IMR-90 (cell line): ENCODE measurements at regions not wholly inside any gene's neighbourhood (a gene's known extent, or its start where the extent isn't known, plus 50 kb on each side); places are given as distances from the start of the nearest gene placed in this dataset.

ENCODE experiments used
- ATAC-seq: fragments of 200-7000 bp; cut with Tn5 transposase; 2 replicates; pipeline ENCODE4 v1.9.1; 2020; ENCODE audit warnings: low read depth, mild to moderate bottlenecking, moderate library complexity
- BruUV-seq: library from RNA; stranded (reverse); fragments of 400-500 nt; replicated peaks from 2 replicates; lab custom pipeline; 2021; lab: Mats Ljungman, UMichigan
- CTCF ChIA-PET: fragments of 300-600 bp; formaldehyde crosslinking; extraction: SDS; loops from one replicate; lab custom pipeline; 2021; ENCODE audit warnings: antibody characterized with exemption; lab: Yijun Ruan, JAX
- POLR2A ChIA-PET: fragments of 300-600 bp; sonication (Branson Sonifier 250); formaldehyde crosslinking; loops from one replicate; lab custom pipeline; 2022; ENCODE audit warnings: antibody characterized with exemption; ENCODE audit not compliant: unreplicated experiment; lab: Charles Lee
- DNase-seq: peaks from one replicate; pipeline ENCODE4 v3.0.0; 2013
- H2AFZ ChIP-seq: replicated peaks from 2 replicates; pipeline ENCODE3; 2013; ENCODE audit warnings: low read length, mild to moderate bottlenecking; ENCODE audit not compliant: poor library complexity
- H2AK5ac ChIP-seq: 2 replicates; pipeline ENCODE4 v1.6.1; 2013; ENCODE audit warnings: low read depth, low read length, inconsistent platforms
- H2AK9ac ChIP-seq: replicated peaks from 2 replicates; pipeline ENCODE3; 2013; ENCODE audit warnings: mild to moderate bottlenecking, low read depth, low read length, moderate library complexity; ENCODE audit not compliant: poor library complexity
- H2BK120ac ChIP-seq: 2 replicates; pipeline ENCODE4 v1.6.1; 2013; ENCODE audit warnings: low read depth, low read length, inconsistent platforms
- H2BK15ac ChIP-seq: 3 replicates; pipeline ENCODE4 v1.6.1; 2013; ENCODE audit warnings: low read depth, low read length, inconsistent platforms
- H2BK20ac ChIP-seq: 2 replicates; pipeline ENCODE4 v1.6.1; 2013; ENCODE audit warnings: low read depth, mild to moderate bottlenecking, inconsistent platforms, low read length, moderate library complexity
- H2BK5ac ChIP-seq: 2 replicates; pipeline ENCODE4 v1.6.1; 2013; ENCODE audit warnings: mild to moderate bottlenecking, low read depth, low read length, inconsistent platforms; ENCODE audit not compliant: poor library complexity, severe bottlenecking
- H3K14ac ChIP-seq: replicated peaks from 2 replicates; pipeline ENCODE4 v1.6.1; 2013; ENCODE audit warnings: low read depth, low read length, inconsistent platforms
- H3K18ac ChIP-seq: 2 replicates; pipeline ENCODE4 v1.6.1; 2013; ENCODE audit warnings: low read depth, low read length, control low read depth
- H3K23ac ChIP-seq: 2 replicates; pipeline ENCODE4 v1.6.1; 2013; ENCODE audit warnings: low read depth, low read length, inconsistent platforms
- H3K27ac ChIP-seq: 2 replicates; pipeline ENCODE4 v1.5.1; 2013; ENCODE audit warnings: mild to moderate bottlenecking, control low read depth, low read length; ENCODE audit not compliant: insufficient read depth
- H3K27me3 ChIP-seq: 2 replicates; pipeline ENCODE4 v1.6.1; 2013; ENCODE audit warnings: low read length; ENCODE audit not compliant: control insufficient read depth, insufficient read depth
- H3K36me3 ChIP-seq: 2 replicates; pipeline ENCODE4 v1.6.1; 2013; ENCODE audit warnings: low read length, mixed read lengths; ENCODE audit not compliant: control insufficient read depth, insufficient read depth
- H3K4ac ChIP-seq: 2 replicates; pipeline ENCODE4 v1.6.1; 2013; ENCODE audit warnings: low read depth, low read length, inconsistent platforms
- H3K4me1 ChIP-seq: 2 replicates; pipeline ENCODE4 v1.6.1; 2013; ENCODE audit warnings: low read length, mixed read lengths; ENCODE audit not compliant: control insufficient read depth, insufficient read depth
- H3K4me2 ChIP-seq: 2 replicates; pipeline ENCODE4 v1.6.1; 2013; ENCODE audit warnings: low read depth, mild to moderate bottlenecking, control low read depth, low read length, moderate library complexity
- H3K4me3 ChIP-seq: 2 replicates; pipeline ENCODE4 v1.5.1; 2013; ENCODE audit warnings: low read depth, mild to moderate bottlenecking, control low read depth, low read length, moderate library complexity; ENCODE audit not compliant: insufficient read depth
- H3K56ac ChIP-seq: 2 replicates; pipeline ENCODE4 v1.6.1; 2013; ENCODE audit warnings: low read length, inconsistent platforms; ENCODE audit not compliant: insufficient read depth; ENCODE audit errors: extremely low read depth
- H3K79me1 ChIP-seq, 2 experiments: 2 replicates each; pipeline ENCODE4 v1.6.1; 2013; ENCODE audit warnings: low read length in 2 of 2, inconsistent platforms in 1 of 2, low read depth in 1 of 2
- H3K9ac ChIP-seq: 2 replicates; pipeline ENCODE4 v1.6.1; 2013; ENCODE audit warnings: low read depth, low read length, control low read depth
- H3K9me1 ChIP-seq: 2 replicates; pipeline ENCODE4 v1.6.1; 2013; ENCODE audit warnings: low read length, inconsistent platforms; ENCODE audit not compliant: insufficient read depth
- H3K9me3 ChIP-seq: 2 replicates; pipeline ENCODE4 v1.6.1; 2013; ENCODE audit warnings: low read length; ENCODE audit not compliant: control insufficient read depth, insufficient read depth
- H4K20me1 ChIP-seq: 2 replicates; pipeline ENCODE4 v1.6.1; 2013; ENCODE audit warnings: low read length, inconsistent platforms; ENCODE audit not compliant: insufficient read depth
- H4K5ac ChIP-seq: 2 replicates; pipeline ENCODE4 v1.6.1; 2013; ENCODE audit warnings: mild to moderate bottlenecking, low read depth, low read length, control low read depth
- H4K8ac ChIP-seq, 2 experiments: 2 replicates each; pipeline ENCODE4 v1.6.1; 2013; ENCODE audit warnings: low read depth in 2 of 2, low read length in 2 of 2, control low read depth in 1 of 2, inconsistent platforms in 1 of 2
- H4K91ac ChIP-seq: 2 replicates; pipeline ENCODE4 v1.6.1; 2013; ENCODE audit warnings: low read depth, low read length, inconsistent platforms; ENCODE audit not compliant: insufficient read depth
- BHLHE40 ChIP-seq: fragments of 150-350 bp; IDR thresholded peaks from 2 replicates; pipeline ENCODE4 v1.6.1; 2016; ENCODE audit warnings: mild to moderate bottlenecking, low read depth, low read length
- CEBPB ChIP-seq: IDR thresholded peaks from 2 replicates; pipeline ENCODE4 v1.6.1; 2012; ENCODE audit warnings: low read depth, low read length, improper control_type of control experiment
- CHD1 ChIP-seq: IDR thresholded peaks from 2 replicates; pipeline ENCODE4 v1.6.1; 2012; ENCODE audit warnings: low read depth, low read length, improper control_type of control experiment
- CTCF ChIP-seq: conservative IDR thresholded peaks from 2 replicates; pipeline ENCODE4 v1.5.1; 2012; ENCODE audit warnings: mild to moderate bottlenecking, low read depth, low read length, improper control_type of control experiment
- ELK1 ChIP-seq: fragments of 150-350 bp; IDR thresholded peaks from 2 replicates; pipeline ENCODE4 v1.6.1; 2016; ENCODE audit warnings: low read depth, mild to moderate bottlenecking, low read length, moderate library complexity, borderline replicate concordance
- MAFK ChIP-seq: IDR thresholded peaks from 2 replicates; pipeline ENCODE4 v1.6.1; 2012; ENCODE audit warnings: low read depth, low read length, improper control_type of control experiment
- MXI1 ChIP-seq: IDR thresholded peaks from 2 replicates; pipeline ENCODE4 v1.6.1; 2012; ENCODE audit warnings: low read depth, mild to moderate bottlenecking, low read length, moderate library complexity, borderline replicate concordance
- POLR2A ChIP-seq: IDR thresholded peaks from 2 replicates; pipeline ENCODE4 v1.6.1; 2012; ENCODE audit warnings: mild to moderate bottlenecking, low read depth, low read length
- RAD21 ChIP-seq: IDR thresholded peaks from 2 replicates; pipeline ENCODE4 v1.6.1; 2012; ENCODE audit warnings: low read length, improper control_type of control experiment
- RCOR1 ChIP-seq: IDR thresholded peaks from 2 replicates; pipeline ENCODE4 v1.6.1; 2012; ENCODE audit warnings: mild to moderate bottlenecking, low read length, improper control_type of control experiment; ENCODE audit not compliant: insufficient replicate concordance
- SMC3 ChIP-seq: fragments of 150-350 bp; IDR thresholded peaks from 2 replicates; pipeline ENCODE4 v1.6.1; 2016; ENCODE audit warnings: low read depth, mild to moderate bottlenecking, antibody characterized with exemption, low read length, moderate library complexity
- USF2 ChIP-seq: fragments of 150-350 bp; IDR thresholded peaks from 2 replicates; pipeline ENCODE4 v1.6.1; 2017; ENCODE audit warnings: mild to moderate bottlenecking, antibody characterized with exemption, low read length, low read depth
- WGBS, 2 experiments: methylation state at CpG; one replicate each; pipeline versions ENCODE4 v1.1.5 to v1.1.7; 2013; ENCODE audit warnings: missing lambda C conversion rate in 2 of 2; ENCODE audit not compliant: insufficient read length in 1 of 2; ENCODE audit errors: extremely low coverage in 2 of 2; 5-methylcytosine and 5-hydroxymethylcytosine counted together
- dilution Hi-C: fragments of 300-500 bp; cut with HindIII; formaldehyde crosslinking; loops from one replicate; pipeline ENCODE4 v1.14.3; 2018; ENCODE audit warnings: low sequenced_read_pairs; ENCODE audit not compliant: unreplicated experiment
- in situ Hi-C: fragments of 300-500 bp; cut with MboI; formaldehyde crosslinking; loops from 3 replicates; pipeline ENCODE4 v1.14.3; 2019; ENCODE audit warnings: low sequenced_read_pairs, inconsistent platforms, mixed read lengths
- intact Hi-C: fragments of 100-400 bp; cut with micrococcal nuclease; formaldehyde crosslinking; loops from 2 replicates; pipeline ENCODE4 v1.10.0; 2022

- no peak overlapping the region for H2BK5ac ChIP-seq
- H3K14ac ChIP-seq, result no peak overlapping the region
- in situ Hi-C loops (no loop called here), dilution Hi-C loops (no loop called here), intact Hi-C loops (no loop called here)
- H3K23ac ChIP-seq, result no peak overlapping the region
- H2AK5ac ChIP-seq, result no peak overlapping the region
- no peaks in the 10 kb centered on the region for H3K79me1 ChIP-seq
- H2BK15ac ChIP-seq, result no peak overlapping the region
- H3K4me2 ChIP-seq, result no peak overlapping the region
- 0 out of 2 replicates have a peak overlapping the region, but pooled peaks have one; percentile 31 for H3K4ac ChIP-seq
- H3K9ac ChIP-seq, result no peak overlapping the region
- H3K4me3 ChIP-seq, result no peak overlapping the region
- TF ChIP-seq SMC3 (no peak), RAD21 (no peak), CEBPB (no peak), CHD1 (no peak), RCOR1 (no peak), ELK1 (no peak), BHLHE40 (no peak), MXI1 (no peak), CTCF (no peak), USF2 (no peak), MAFK (no peak), POLR2A (no peak)
- ATAC-seq (no peak), DNase-seq (no peak)
- H3K27me3 ChIP-seq, result no peaks in the 10 kb centered on the region
- peak overlapping the region; percentile 2; the same call in 1 of the 2 replicates for H2BK120ac ChIP-seq
- H3K4me1 ChIP-seq, result no peaks in the 10 kb centered on the region
- H3K9me3 ChIP-seq, result no peaks in the 10 kb centered on the region
- no peak overlapping the region for H3K18ac ChIP-seq
- no peak overlapping the region for H4K5ac ChIP-seq
- no peak overlapping the region for H3K27ac ChIP-seq
- ChIA-PET CTCF (no interaction called here), POLR2A (no interaction called here)
- H4K91ac ChIP-seq, result no peak overlapping the region
- BruUV-seq, result no TSS peak
- no peak overlapping the region for H2AK9ac ChIP-seq
- H3K56ac ChIP-seq, result no peak overlapping the region
- H2BK20ac ChIP-seq, result no peak overlapping the region
- 85% methylated on average over 8 of the region's 8 CpGs; no CpG with 5 or more reads in 1 of the 2 experiments for WGBS, 2 experiments
- H4K20me1 ChIP-seq, result no peaks in the 10 kb centered on the region
- 0 out of 4 replicates have a peak overlapping the region, but pooled peaks of 1 of the 2 experiments have one; percentile 27 for H4K8ac ChIP-seq
- no peak overlapping the region for H2AFZ ChIP-seq
- no peaks in the 10 kb centered on the region for H3K36me3 ChIP-seq
- peaks cover 3% of the 10 kb centered on the region; the same call in 1 of the 2 replicates for H3K9me1 ChIP-seq
Observed at GRCh38 chr2:220446106-220446712, 818.8 kb downstream of the SLC4A3 start.
